Activated CD8-positive, alpha-beta T cell treated with anti-CD3 and anti-CD28 coated beads for 36 hours (primary cell): ENCODE measurements at regions not wholly inside any gene's neighbourhood (a gene's known extent, or its start where the extent isn't known, plus 50 kb on each side); places are given as distances from the start of the nearest gene placed in this dataset.

ENCODE experiments used
- ATAC-seq: fragments of 200-7000 bp; cut with Tn5 transposase; one replicate; pipeline ENCODE4 v1.10.0; 2021; ENCODE audit warnings: mild to moderate bottlenecking, moderate library complexity
- CTCF ChIA-PET: fragments of 350-600 bp; sonication (Branson Sonifier 250); formaldehyde crosslinking; loops from one replicate; lab custom pipeline; 2021; ENCODE audit warnings: antibody characterized with exemption; lab: Charles Lee
- POLR2A ChIA-PET: fragments of 350-600 bp; sonication (Branson Sonifier 250); formaldehyde crosslinking; loops from one replicate; lab custom pipeline; 2021; ENCODE audit warnings: antibody characterized with exemption; lab: Charles Lee
- DNase-seq: peaks from one replicate; pipeline ENCODE4 v3.0.0-alpha.2; 2020
- H3K27ac Mint-ChIP-seq: one replicate; pipeline ENCODE4 v1.8.0; 2021; ENCODE audit warnings: mild to moderate bottlenecking, mixed read lengths
- H3K27me3 Mint-ChIP-seq: one replicate; pipeline ENCODE4 v1.8.0; 2021; ENCODE audit warnings: mixed read lengths
- H3K36me3 Mint-ChIP-seq: one replicate; pipeline ENCODE4 v1.8.0; 2021; ENCODE audit warnings: low read depth, mixed read lengths
- H3K4me1 Mint-ChIP-seq: one replicate; pipeline ENCODE4 v1.8.0; 2021; ENCODE audit warnings: low read depth, mixed read lengths
- H3K4me3 Mint-ChIP-seq: one replicate; pipeline ENCODE4 v1.8.0; 2021; ENCODE audit warnings: mild to moderate bottlenecking, moderate library complexity, mixed read lengths
- H3K9me3 Mint-ChIP-seq: one replicate; pipeline ENCODE4 v1.8.0; 2021; ENCODE audit warnings: mixed read lengths
- intact Hi-C: fragments of 100-400 bp; cut with micrococcal nuclease; formaldehyde crosslinking; loops from one replicate; pipeline ENCODE4 v1.10.0; 2022
- TF ChIP-seq, protein P1 (sequence below): fragments of 200-600 bp; IDR thresholded peaks from one replicate; pipeline ENCODE4 v1.8.0; 2022; ENCODE audit warnings: antibody characterized with exemption, mild to moderate bottlenecking

DNA sequence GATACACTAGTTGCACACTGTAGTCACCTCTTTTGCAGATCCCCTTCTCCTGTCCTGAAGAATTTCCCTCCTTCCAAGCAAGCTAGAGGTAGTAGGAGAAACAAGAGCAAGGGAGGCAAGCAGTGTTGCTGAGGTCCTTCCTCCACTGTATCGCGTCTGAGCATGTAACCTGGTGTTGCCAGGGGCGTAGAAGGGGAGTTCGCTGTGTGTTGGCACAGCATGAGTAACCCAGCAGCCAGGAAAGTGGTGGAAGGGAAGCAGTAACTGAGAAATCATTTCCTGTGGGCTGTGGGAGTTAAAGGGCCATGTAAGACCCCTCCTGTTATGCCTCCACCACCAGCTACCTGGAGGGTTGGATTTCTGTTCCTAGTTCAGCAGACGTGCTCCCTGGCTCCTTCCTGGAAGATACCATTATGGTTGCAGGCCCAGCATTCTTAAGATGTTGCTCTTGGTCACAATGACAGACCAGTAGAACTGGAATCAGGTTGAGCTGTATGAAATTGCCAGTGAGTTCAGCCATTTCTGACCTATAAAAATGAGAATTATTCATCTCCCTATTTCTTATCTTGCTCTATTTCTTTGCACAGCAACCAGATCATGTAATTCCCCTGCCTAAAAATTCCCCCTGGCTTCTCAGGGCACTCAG is 215.3 kb upstream of the TOPAZ1 start:
- Mint-ChIP-seq H3K27ac (no peak overlapping the region), H3K4me3 (no peak overlapping the region), H3K4me1 (peaks cover 4% of the 10 kb centered on the region), H3K9me3 (no peaks in the 10 kb centered on the region), H3K27me3 (peaks cover 34% of the 10 kb centered on the region), H3K36me3 (no peaks in the 10 kb centered on the region)
- ChIA-PET CTCF (no interaction called here), POLR2A (no interaction called here)
- ATAC-seq (no peak), DNase-seq (no peak)
- TF ChIP-seq, protein P1, sequence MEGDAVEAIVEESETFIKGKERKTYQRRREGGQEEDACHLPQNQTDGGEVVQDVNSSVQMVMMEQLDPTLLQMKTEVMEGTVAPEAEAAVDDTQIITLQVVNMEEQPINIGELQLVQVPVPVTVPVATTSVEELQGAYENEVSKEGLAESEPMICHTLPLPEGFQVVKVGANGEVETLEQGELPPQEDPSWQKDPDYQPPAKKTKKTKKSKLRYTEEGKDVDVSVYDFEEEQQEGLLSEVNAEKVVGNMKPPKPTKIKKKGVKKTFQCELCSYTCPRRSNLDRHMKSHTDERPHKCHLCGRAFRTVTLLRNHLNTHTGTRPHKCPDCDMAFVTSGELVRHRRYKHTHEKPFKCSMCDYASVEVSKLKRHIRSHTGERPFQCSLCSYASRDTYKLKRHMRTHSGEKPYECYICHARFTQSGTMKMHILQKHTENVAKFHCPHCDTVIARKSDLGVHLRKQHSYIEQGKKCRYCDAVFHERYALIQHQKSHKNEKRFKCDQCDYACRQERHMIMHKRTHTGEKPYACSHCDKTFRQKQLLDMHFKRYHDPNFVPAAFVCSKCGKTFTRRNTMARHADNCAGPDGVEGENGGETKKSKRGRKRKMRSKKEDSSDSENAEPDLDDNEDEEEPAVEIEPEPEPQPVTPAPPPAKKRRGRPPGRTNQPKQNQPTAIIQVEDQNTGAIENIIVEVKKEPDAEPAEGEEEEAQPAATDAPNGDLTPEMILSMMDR = no peak
- intact Hi-C loops = no loop called here

DNA sequence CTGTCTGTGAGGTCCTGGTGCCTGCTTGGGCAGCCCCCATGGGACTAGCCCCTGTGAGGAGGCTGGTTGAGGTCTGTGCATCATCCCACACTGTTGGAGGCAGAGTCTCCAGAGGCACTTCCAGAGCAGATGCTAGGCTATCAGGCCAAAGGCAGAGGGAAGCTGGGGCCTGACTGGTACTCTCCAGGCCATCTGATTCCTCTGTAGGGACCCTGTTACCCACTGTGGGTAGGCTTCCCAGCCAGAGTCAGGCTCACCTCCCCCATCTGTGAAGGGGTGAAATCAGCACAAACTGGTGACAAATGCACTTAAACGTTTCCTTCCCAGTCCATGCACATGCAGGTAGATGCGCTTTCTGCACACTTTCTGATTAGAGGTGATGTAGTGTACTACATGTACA is 212.6 kb upstream of the TOPAZ1 start:
- DNase-seq (no peak), ATAC-seq (no peak)
- no peaks in the 10 kb centered on the region for H3K36me3 Mint-ChIP-seq
- peaks cover 22% of the 10 kb centered on the region for H3K27me3 Mint-ChIP-seq
- ChIA-PET CTCF (no interaction called here), POLR2A (no interaction called here)
- H3K4me1 Mint-ChIP-seq = no peaks in the 10 kb centered on the region
- TF ChIP-seq, protein P1 = no peak
- H3K9me3 Mint-ChIP-seq = no peaks in the 10 kb centered on the region
- H3K4me3 Mint-ChIP-seq = no peak overlapping the region
- H3K27ac Mint-ChIP-seq = no peak overlapping the region
- intact Hi-C loops = no loop called here

DNA sequence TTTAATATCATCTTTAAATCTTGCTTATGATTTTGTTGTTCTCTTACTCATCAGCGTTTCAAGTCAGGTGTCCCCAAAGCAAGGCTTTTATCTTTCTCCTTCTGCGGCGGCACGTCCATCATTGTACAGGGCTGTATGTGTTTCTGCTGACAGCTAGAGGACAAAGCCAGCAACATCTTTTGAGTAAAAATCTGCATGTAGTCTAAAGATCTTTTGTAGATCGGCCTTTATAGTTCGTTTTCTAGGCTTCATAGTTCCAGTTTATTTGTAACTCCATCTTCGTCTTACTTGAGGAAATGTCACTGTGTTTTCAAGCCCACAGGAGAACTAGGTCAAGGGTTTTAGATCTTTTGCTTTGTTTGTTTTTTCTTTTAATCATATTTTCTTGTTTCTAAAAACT is 211.4 kb upstream of the TOPAZ1 start:
- ATAC-seq = no peak
- Mint-ChIP-seq H3K36me3 (no peaks in the 10 kb centered on the region), H3K9me3 (no peaks in the 10 kb centered on the region), H3K4me1 (no peaks in the 10 kb centered on the region), H3K27me3 (peaks cover 15% of the 10 kb centered on the region), H3K4me3 (no peak overlapping the region), H3K27ac (no peak overlapping the region)
- intact Hi-C loops = no loop called here
- CTCF ChIA-PET = no interaction called here
- TF ChIP-seq, protein P1 = no peak
- POLR2A ChIA-PET = no interaction called here
- no peak for DNase-seq

DNA sequence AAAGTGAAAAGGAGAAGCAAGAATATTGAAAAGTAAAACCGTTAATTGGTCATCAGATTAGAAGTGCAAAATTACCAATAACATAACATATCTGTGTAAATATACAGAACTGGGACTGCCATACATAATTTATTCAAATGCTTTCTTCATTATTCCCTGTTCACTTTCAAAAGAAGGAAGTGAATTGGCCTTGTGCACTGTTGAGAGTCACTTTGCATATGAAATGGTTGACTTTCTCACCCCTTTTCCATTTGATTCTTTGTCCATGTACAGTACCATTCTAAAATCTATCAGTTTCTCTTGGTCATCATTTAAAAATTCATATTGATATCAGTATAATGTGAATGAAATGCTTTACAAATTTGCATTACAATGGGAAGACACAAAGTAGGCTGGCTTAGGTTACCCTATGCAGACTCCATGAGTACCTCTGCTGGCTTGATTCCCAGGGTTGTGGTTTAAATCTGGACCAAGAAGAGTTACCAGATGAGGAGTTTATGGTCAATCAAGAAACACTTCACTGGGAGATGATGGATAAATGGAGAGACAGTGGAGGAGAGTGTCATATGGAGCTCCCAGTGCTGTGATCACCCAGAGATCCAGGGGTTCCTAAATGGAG is 210.9 kb upstream of the TOPAZ1 start:
- TF ChIP-seq, protein P1 = no peak
- ChIA-PET CTCF (no interaction called here), POLR2A (no interaction called here)
- H3K36me3 Mint-ChIP-seq = no peaks in the 10 kb centered on the region
- H3K27me3 Mint-ChIP-seq = peaks cover 15% of the 10 kb centered on the region
- ATAC-seq = no peak
- H3K4me1 Mint-ChIP-seq = no peaks in the 10 kb centered on the region
- no peak overlapping the region for H3K4me3 Mint-ChIP-seq
- DNase-seq = no peak
- intact Hi-C loops = no loop called here
- no peaks in the 10 kb centered on the region for H3K9me3 Mint-ChIP-seq
- H3K27ac Mint-ChIP-seq = no peak overlapping the region
